Tongue (tissue), 1 donor: ENCODE measurements at regions not wholly inside any gene's neighbourhood (a gene's known extent, or its start where the extent isn't known, plus 50 kb on each side); places are given as distances from the start of the nearest gene placed in this dataset.
A peak's percentile ranks its signal among the peaks of the same experiment; 100 is the strongest.
"Not testable (repeated sequence)": the region's sequence is repeated elsewhere in the genome, so short reads cannot be mapped to it uniquely, and the experiment has no call there.

ENCODE experiments used
- DNase-seq: peaks from one replicate; pipeline ENCODE4 v3.0.0-alpha.2; 2015

GRCh38 chrX:65821721-65822496 is 154.5 kb downstream of the MSN start:
- DNase-seq, result peak; percentile 9

DNA sequence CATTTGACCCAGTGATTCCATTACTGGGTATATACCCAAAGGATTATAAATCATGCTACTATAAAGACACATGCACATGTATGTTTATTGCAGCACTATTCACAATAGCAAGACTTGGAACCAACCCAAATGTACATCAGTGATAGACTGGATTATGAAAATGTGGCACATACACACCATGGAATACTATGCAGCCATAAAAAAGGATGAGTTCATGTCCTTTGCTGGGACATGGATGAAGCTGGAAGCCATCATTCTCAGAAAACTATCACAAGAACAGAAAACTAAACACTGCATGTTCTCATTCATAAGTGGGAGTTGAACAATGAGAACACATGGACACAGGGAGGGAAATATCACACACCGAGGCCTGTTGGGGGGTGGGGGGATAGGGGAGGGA is 152.5 kb downstream of the MSN start:
- DNase-seq, result not testable (repeated sequence)

DNA sequence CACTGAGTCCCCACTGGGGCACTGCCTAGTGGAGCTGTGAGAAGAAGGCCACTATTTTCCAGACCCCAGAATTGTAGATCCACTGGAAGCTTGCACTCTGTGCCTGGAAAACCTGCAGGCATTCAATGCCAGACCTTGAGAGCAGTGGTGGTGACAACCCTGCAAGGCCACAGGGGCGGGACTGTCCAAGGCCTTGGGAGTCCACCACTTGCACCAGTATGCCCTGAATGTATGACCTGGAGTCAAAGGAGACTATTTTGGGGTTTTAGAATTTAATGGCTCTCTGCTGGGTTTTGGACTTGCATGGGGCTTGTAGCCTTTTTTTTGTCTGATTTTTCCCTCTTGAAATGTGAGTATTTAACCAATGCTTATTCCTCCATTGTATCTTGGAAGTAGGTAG is 145.8 kb downstream of the MSN start:
- DNase-seq, result no peak

DNA sequence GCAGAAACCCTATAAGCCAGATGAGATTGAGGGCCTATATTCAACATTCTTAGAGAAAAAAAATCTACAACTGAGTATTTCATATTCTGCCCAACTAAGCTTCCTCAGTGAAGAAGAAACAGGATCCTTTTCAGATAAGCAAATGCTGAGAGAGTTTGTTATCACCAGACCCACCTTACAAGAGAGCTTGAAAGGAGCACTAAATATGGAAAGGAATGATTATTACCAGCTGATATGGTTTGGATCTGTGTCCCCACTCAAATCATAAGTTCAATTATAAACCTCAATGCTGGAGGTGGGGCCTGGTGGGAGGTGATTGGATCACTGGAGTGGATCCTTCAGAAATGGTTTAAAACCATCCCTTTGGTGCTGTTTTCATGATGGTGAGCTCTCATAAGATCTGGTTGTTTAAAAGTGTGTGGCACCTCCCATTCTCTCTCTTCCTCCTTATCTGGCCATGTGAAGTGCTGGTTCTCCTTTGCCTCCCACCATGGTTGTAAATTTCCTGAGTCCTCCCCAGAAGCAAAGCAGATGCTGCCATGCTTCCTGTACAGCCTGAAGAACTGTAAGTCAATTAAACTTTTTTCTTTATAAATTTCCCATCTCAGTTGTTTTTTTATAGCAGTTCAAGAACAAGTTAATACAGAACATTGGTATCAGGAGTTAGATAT is 144.2 kb downstream of the MSN start:
- no peak for DNase-seq
